ENCODE measurements at regions not wholly inside any gene's neighbourhood (a gene's known extent, or its start where the extent isn't known, plus 50 kb on each side); places are given as distances from the start of the nearest gene placed in this dataset.

- Histone ChIP-seq H3K4me2 (no peak overlapping the region), H3K27me3 (ENCODE audit: insufficient read depth, low read depth) (no peaks in the 10 kb centered on the region), H3K36me3 (ENCODE audit: low read depth) (no peaks in the 10 kb centered on the region), H3K9me3 (ENCODE audit: insufficient read depth, low read depth) (peaks cover 5% of the 10 kb centered on the region; the same call in 1 of the 2 replicates), H3K79me2 (ENCODE audit: low read depth) (no peaks in the 10 kb centered on the region), H4K20me1 (ENCODE audit: insufficient read depth) (no peaks in the 10 kb centered on the region), H3K4me3 (no peak overlapping the region), H3K27ac (no peak overlapping the region), H3K9me2 (ENCODE audit: insufficient read depth) (no peaks in the 10 kb centered on the region), H3F3A (ENCODE audit: insufficient read depth, low read depth) (no peaks in the 10 kb centered on the region), H2AFZ (no peak overlapping the region), H3K4me1 (replicated peaks; ENCODE audit: insufficient read depth) (no peaks in the 10 kb centered on the region)
- BruUV-seq (replicated peaks): no TSS peak
- intact Hi-C loops (cut with micrococcal nuclease; ENCODE audit: unreplicated experiment): loop anchor here (2.0 to 10.0 kb wide), 2 partner anchors 16 to 548 kb away; no protein-coding TSS in a partner anchor
- ChIA-PET POLR2A (ENCODE audit: unreplicated experiment) (interaction anchor here (0.6 kb wide), 1 partner anchor 214 kb away, joined by 3 read pairs; no protein-coding TSS in a partner anchor), CTCF (interaction anchor here (0.6 kb wide), 1 partner anchor 136 kb away, joined by 3 read pairs; no protein-coding TSS in a partner anchor)
- DNase-seq: no peak
- TF ChIP-seq CTCF (conservative IDR thresholded peaks at IDR 0.05): no peak
- no peak for TF ChIP-seq EZH2 (IDR thresholded peaks at IDR 0.05; ENCODE audit: low read depth)
These were observed 103.0 kb upstream of the SYNDIG1 start for GRCh38 chr20:24366336-24367004.

- no peaks in the 10 kb centered on the region for H4K20me1 ChIP-seq (ENCODE audit: insufficient read depth)
- ChIA-PET POLR2A (ENCODE audit: unreplicated experiment) (no interaction called here), CTCF (no interaction called here)
- no peaks in the 10 kb centered on the region for H3K79me2 ChIP-seq (ENCODE audit: low read depth)
- H3K27ac ChIP-seq: no peak overlapping the region
- H3K4me3 ChIP-seq: no peak overlapping the region
- intact Hi-C loops (cut with micrococcal nuclease; ENCODE audit: unreplicated experiment): loop anchor here (2.0 to 10.0 kb wide), 2 partner anchors 17 to 549 kb away; no protein-coding TSS in a partner anchor
- no TSS peak for BruUV-seq (replicated peaks)
- no peak overlapping the region for H2AFZ ChIP-seq
- H3K27me3 ChIP-seq (ENCODE audit: insufficient read depth, low read depth): no peaks in the 10 kb centered on the region
- DNase-seq: no peak
- no peak for TF ChIP-seq EZH2 (IDR thresholded peaks at IDR 0.05; ENCODE audit: low read depth)
- no peak for TF ChIP-seq CTCF (conservative IDR thresholded peaks at IDR 0.05)
- H3F3A ChIP-seq (ENCODE audit: insufficient read depth, low read depth): no peaks in the 10 kb centered on the region
- no peaks in the 10 kb centered on the region for H3K36me3 ChIP-seq (ENCODE audit: low read depth)
- H3K4me2 ChIP-seq: no peak overlapping the region
- peaks cover 5% of the 10 kb centered on the region; the same call in 1 of the 2 replicates for H3K9me3 ChIP-seq (ENCODE audit: insufficient read depth, low read depth)
- no peaks in the 10 kb centered on the region for H3K4me1 ChIP-seq (replicated peaks; ENCODE audit: insufficient read depth)
- no peaks in the 10 kb centered on the region for H3K9me2 ChIP-seq (ENCODE audit: insufficient read depth)
These were observed 103.8 kb upstream of the SYNDIG1 start for GRCh38 chr20:24365670-24366069.

- Histone ChIP-seq H3K4me2 (no peak overlapping the region), H3F3A (ENCODE audit: insufficient read depth, low read depth) (no peaks in the 10 kb centered on the region), H3K4me3 (no peak overlapping the region), H3K27me3 (ENCODE audit: insufficient read depth, low read depth) (no peaks in the 10 kb centered on the region), H3K9me3 (ENCODE audit: insufficient read depth, low read depth) (peaks cover 5% of the 10 kb centered on the region; the same call in 1 of the 2 replicates), H3K4me1 (replicated peaks; ENCODE audit: insufficient read depth) (no peaks in the 10 kb centered on the region), H4K20me1 (ENCODE audit: insufficient read depth) (no peaks in the 10 kb centered on the region), H2AFZ (no peak overlapping the region), H3K79me2 (ENCODE audit: low read depth) (no peaks in the 10 kb centered on the region), H3K27ac (no peak overlapping the region), H3K9me2 (ENCODE audit: insufficient read depth) (no peaks in the 10 kb centered on the region), H3K36me3 (ENCODE audit: low read depth) (no peaks in the 10 kb centered on the region)
- TF ChIP-seq CTCF (conservative IDR thresholded peaks at IDR 0.05) (no peak), EZH2 (IDR thresholded peaks at IDR 0.05; ENCODE audit: low read depth) (no peak)
- BruUV-seq (replicated peaks): no TSS peak
- intact Hi-C loops (cut with micrococcal nuclease; ENCODE audit: unreplicated experiment): loop anchor here (10.0 kb wide), 1 partner anchor 550 kb away; no protein-coding TSS in a partner anchor
- no peak for DNase-seq
- ChIA-PET CTCF (no interaction called here), POLR2A (ENCODE audit: unreplicated experiment) (no interaction called here)
These were observed 104.9 kb upstream of the SYNDIG1 start for GRCh38 chr20:24364482-24364881.
